ENCODE measurements at regions not wholly inside any gene's neighbourhood (a gene's known extent, or its start where the extent isn't known, plus 50 kb on each side); places are given as distances from the start of the nearest gene placed in this dataset.

DNA sequence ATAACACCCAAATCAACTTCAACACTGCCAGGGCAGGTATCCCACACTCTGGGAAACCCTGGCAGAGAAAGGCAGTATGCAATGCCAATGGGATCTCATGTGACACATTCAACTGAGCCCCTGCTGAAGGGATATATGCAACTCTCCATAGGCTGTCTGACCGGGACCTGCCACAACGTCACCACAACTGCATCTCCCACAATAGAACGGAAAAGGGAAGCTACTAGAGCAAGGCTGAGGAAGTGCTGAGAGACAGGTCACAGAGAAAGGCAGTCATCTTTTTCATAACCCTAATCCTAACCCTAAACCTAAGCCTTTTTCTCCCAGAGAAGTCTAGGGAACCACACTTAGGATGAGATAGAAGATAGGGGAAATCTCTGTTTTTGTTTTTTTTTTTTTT is 345.9 kb upstream of the CD180 start:
- DNase-seq: no peak

DNA sequence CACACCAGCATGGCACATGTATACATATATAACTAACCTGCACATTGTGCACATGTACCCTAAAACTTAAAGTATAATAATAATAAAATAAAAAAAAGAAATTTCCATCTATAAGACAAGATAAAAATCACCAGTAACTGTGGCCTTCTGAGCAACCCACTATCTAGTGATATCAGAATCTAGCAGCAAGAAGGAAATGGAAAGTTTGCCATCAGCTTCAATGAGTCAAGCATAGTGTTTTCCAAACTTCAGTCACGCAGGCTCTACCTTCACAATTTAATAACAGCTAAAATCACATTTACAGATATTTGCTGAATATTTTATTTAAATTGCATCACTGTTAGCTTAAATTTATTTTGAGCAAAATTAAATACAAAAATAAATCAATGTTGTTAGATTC is 345.3 kb upstream of the CD180 start:
- DNase-seq: no peak

DNA sequence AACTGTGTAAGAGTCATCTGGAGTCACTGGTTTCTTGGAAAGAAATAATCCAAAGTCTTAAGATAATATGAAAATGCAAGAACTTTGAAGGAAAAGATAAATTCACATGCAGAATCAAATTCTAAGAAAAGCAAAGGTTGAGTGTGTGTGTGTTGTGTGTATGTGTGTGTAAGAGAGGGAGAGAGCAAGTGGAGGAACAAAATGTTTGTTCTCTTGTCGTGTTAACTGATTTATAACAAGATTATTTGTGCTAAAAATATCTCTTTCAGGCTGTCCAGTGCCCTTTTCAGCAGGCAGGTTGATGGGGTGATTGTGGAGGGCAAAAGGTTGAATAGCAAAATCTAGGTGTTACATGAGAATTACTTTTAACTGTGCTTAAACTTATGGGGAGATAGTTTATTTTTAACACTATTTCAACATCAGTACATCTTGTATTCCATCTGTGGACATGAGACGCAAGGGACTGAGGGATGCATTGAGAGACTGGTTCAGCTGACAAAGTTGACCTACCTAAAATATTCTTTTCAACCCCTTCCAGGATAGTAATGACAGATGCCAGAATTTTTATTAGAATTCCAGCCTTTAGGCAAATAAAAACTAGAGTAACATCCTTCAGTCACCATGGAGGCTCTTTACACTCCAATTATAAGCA is 342.4 kb upstream of the CD180 start:
- DNase-seq: no peak

DNA sequence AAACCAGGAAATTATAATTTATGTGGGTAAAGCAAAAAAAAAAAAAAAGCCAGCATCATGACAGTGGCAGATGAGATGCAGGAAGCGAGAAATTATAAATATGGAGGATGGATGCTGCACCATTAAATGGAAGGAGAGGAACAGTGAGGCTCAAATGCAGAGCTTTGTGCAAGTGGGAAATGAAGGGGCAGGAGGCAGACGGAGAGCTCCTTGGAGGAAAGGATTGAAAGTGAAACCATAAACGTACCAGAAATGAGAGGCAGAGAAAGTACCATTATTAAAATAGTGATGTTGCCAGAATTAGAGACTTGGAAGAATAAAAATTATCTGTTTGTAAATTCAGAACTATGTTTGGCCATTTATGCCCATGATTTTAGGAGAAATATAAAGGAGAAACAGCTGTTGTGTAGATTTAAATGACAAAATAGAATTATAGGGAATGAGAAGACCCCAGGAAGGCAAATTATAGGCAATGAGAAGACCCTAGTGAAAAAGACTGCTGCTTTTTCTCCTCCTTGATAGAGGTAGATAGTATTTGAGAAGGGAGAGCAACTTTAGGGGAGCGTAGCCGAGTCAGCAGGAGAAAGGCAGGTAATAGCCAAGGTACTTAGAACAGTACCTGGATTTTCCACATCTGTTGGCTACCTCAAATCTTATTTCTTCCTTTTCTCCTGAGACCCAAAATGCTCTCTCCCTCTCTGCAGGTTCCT is 341.0 kb upstream of the CD180 start:
- DNase-seq: no peak

DNA sequence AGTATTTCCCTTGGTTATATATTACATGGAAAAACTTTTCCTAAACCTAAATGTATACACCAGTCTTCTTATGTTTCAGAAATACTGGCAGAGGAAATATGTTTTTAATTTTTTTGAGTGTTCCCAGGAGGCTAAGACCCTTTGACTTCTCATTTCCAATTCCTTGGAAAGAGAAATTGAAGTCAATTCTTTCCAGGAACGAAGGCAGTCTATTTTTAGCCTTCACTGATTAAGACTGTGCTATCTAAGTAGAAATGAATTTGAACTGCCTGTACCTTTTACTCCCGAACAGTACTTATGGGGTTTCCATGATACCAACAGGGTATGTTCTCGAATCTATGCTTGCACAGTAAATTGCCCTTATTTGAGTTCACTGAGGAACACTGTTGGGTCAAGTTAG is 340.3 kb upstream of the CD180 start:
- no peak for DNase-seq

DNA sequence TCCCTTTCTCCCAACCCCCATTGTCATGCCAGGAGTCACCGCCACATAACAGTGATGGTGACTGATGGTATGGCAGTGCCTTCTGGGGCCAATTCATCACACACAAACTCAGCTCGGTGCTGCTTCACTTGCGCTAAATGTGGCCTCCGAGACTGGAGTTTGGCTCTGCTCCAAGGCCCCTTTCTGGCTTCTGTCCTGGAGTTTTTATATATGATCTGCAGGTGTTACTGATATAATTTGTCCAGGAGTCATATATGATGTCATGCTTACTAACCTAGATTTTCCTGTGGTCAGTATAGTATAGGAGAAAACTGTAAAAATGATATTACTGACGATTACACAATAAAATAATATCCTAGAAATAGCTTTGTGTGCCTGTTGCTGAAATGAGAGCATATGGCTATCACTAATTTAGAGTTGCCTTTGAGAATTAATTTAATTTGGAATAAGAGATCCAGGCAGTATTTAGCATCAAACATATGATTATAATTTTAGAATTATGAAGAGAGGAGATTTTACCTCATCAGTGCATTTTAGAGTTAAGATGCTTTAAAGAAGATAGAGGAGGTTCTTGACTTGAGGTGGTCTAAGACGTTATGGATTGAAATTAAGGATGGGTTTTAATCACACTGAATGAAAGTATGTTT is 334.1 kb upstream of the CD180 start:
- DNase-seq: no peak

DNA sequence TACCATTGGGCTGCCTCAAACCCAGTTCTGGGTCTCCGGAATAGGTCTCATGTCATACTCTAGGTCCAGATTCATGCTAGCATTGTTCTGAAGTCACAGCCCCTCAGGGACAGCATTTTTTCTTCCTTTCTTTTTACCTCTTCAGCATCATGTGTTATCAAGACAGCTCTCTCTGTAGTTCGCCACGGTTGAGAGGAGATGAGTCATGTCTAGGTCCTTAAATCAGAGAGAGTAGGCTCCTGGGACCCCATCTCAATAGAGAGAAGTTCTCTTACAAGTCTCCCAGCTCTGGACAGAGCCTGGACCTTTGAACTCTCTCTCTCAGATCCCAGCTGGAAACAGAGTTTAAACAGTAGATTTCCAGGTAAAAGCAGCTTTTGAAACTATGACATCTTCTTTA is 332.4 kb upstream of the CD180 start:
- no peak for DNase-seq

DNA sequence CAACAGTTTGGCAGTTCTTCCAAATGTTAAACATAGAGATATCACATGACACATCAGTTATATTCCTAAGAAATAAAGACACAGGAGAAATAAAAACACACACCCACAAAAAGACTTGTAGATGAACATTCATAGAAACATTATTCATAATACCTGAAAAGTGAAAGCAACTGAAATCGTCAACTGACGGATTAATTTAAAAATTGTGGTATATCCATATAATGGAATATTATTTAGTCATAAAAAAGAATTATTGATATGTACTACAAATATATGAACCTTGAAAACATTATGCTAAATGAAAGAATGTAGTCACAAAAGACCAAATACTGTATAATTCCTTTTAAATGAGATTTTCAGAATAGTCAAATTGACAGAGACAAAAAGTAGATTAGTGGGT is 330.2 kb upstream of the CD180 start:
- DNase-seq: no peak

DNA sequence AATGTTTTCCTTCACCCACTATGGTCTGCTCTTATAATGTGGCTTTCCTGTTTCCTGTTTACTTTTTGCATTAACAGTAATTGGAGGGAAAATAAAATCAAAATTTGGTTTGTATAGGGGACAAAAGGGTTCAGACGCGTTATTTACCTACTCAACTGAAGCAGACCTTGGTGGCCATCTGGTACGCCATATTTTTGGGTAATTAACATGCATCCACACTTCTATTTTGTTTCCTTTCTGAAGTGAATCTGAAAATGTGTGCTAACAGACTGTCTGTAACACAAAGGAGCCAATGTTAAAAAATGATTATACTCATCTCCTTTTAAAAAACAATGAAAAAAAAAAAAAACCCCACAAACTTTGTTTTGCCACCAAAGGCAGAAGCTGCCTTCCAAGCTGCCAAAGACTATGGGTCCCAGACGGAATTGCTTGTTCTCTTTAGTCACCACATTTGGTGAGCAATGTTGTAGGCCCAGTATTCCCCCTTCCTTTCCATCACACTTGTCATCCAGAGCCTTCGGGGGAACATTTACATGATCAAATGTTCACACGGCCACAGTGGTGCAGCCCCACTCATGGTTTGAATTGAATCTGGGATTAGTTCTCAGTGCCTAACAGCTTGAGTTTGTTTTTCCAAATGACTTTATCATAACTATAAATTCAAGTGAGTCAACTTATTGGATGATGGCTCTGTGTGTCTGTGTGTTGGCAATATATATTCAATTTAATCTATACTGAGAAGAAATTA is 323.7 kb upstream of the CD180 start:
- no peak for DNase-seq

DNA sequence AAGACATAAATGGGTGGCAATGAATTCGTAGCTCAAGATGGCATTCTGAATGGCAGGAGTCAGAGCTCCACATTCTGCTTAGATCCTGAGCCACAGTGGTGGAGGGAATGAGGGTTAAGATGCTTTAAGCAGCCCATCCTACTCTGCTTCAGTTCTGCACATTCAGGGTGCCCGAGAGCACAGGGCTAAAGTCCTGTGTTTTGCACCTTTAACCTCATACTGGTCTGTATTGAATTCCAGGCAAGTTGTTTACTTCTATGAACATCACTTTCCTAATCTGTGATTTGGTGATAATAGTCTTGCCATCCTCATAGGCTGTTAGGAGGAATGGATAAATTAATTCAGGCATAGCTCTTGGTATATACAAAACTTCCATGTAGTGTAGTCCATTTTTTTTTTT is 321.6 kb upstream of the CD180 start:
- DNase-seq: no peak

DNA sequence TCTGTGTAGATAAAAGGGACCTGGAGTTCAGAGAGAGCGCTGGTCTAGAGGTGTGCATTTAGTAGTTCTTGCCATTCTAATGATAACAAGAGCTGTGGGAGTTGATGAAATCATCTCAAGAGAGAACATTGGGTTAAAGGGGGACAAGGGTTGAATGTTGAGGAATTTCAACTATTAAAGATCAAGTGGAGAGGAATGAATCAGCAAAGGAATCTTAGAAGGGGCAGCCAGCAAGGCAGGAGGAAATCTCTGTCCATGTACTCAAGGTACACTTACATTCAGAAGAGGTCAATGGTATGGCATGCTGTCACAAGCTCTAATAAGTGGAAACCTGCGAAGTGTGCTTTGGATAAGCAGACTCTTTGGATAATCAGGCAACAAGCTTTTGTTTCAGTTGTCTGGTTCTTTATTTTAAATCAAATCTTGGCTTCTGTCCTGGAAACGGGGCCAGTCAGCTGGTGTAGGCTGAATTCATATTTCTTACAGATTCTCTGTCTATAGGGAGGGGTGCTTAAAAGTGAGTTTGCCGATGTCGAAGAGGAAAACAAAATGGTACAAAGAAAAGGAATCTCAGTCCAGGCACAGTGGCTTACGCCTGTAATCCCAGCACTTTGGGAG is 320.5 kb upstream of the CD180 start:
- no peak for DNase-seq

DNA sequence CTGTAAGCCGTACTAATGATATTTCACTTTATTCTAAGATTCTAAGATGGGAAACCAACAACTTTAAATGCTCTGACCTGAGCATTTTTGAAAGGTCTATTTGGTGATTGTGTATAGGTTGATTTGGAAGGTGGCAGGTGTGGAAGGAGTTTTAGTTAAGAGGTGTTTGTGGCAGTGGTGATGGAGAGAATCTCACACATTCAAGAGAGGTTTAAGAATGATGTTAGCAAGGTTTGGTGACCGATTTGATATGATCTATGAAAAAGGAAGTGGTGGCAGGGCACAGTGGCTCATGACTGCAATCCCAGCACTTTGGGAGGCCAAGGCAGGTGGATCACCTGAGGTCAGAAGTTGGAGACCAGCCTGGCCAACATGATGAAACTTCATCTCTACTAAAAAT is 319.2 kb upstream of the CD180 start:
- no peak for DNase-seq

DNA sequence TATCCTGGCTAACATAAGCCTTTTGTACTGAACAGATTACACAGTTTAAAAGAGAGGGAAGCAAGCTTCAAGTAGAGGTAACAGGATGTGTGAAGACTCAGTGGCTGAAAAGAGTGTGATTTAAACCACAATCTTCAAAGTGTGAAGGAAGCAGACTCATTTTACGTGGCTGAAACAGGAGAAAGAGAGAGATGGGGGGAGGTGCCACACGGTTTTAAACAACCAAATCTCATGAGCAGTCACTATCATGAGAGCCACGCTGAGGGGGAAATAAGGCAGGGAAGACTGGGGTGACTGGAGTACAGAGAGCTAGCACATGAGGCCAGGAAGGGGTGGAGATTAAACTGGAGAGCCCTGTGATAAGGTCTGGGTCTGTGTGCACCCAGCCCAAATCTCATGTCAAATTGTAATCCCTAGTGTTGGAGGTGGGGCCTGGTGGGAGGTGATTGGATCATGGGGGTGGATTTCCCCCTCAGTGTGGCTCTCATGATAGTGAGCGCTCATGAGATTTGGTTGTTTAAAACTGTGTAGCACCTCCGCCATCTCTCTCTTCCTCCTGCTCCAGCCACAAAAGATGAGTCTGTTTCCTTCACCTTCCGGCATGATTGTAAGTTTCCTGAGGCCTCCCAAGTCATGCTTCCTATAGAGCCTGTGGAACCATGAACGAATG is 318.6 kb upstream of the CD180 start:
- no peak for DNase-seq

DNA sequence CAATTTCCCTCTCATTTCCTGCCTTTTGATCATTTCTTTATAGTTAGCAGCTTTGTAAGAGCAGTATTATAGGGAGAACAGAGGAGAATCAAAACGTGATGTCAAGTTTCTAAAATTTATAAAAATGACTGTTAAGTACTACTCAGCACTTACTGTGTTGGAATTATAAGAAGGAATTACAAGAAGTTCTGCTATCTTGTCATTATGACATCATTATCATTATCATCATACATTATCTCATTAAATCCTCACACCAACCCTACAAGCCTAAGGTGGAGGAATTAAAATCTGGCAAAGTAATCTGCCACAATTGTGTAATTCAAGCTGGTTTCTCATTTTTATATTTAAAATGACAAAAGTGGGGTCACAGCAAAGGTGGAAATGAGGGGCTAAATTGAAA is 316.2 kb upstream of the CD180 start:
- no peak for DNase-seq

DNA sequence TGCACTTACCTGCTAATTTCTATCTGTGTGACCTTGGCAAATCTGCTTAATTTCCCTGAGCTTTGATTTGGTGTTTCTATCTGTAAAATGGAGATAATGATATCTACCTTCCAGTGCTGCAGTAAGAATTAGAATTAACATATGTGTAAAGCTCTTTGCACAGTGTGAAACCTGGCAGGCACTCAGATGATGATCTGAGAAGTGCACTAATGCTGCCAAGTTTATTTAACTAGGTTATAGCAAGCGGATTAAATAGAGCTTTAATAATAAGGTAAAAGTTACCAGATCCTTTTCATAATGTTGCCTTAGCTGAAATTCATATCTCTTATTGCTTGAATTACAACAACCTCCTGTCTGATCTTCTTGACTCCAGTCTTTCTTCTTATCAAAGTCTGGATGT is 315.3 kb upstream of the CD180 start:
- no peak for DNase-seq

DNA sequence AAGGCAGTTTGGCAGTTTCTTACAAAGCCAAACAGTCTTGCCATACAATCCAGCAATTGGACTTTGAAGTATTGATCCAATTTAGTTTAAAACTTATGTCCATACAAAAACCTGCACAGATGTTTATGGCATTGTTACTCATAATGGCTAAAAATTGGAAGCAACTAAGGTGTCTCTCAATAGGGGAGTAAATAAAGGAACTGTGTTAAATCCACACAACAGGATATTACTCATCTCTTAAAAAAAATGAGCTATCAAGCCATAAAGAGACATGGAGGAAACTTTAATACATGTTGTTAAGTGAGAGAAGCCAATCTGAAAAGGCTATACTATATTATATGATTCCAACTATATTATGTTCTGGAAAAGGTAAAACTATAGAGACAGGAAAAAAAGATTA is 313.6 kb upstream of the CD180 start:
- DNase-seq: no peak

DNA sequence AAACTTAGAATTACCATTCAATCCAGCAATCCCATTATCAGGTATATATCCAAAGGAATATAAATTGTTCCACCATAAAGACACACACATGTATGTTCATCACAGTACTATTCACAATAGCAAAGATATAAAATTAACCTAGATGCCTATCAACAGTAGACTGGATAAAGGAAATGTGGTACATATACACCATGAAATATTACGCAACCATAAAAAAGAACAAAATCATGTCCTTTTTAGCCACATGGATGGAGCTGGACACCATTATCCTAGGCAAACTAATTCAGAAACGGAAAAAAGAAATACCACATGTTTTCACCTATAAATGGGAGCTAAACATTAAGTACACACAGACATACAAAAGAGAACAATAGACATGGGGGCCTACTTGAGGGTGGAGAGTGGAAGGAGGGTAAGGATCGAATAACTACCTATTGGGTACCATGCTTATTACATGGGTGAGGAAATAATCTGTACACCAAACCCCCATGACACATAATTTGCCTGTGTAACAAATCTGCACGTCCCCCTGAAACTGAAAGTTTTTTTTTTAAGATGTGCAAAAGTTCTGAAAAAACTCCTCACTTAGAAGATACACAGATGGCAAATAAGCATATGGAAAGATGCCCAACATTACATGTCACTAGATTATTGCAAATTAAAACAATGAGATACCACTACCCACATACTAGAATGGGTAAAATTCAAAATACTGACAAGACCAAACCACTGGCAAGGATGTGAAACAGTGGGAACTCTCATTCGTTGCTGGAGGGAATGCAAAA is 313.0 kb upstream of the CD180 start:
- DNase-seq: no peak

DNA sequence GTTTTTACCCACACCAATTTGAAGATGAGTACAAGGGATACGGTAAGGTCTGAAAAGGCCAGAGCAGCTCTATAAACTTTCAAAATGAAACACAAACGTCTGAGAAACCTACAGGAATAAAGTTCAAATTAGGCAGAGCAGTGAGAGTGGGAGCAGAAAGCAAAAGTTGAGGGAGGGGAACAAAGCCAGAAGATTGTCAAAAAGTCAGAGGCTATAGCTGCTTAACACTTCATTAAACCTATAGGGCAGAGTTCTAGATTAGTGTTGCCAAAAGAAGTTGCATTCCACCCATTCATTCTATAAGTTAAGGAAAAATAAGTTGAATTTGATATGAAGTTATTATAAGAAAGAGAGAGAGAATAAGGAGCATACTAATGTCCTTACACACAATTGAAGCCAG is 309.6 kb upstream of the CD180 start:
- DNase-seq: no peak

DNA sequence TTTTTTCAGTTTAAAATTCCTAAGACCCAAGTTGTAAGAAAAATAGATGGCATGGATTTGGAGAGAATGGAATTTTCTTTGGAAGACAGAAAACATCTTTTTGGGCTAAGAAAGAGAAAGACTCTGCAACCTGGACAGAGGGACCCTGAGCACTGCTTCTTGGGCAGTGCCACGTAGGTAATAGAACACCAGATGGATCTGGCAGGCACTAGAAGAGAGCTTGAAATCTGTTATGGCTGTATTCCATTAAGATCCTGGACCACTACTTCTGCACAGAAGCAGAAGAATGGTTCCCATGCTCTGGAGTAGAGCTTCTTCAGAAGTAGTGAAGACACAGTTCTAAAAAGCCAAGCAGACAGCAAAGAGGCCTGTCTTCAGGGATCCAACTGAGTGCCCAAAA is 306.4 kb upstream of the CD180 start:
- DNase-seq: no peak

DNA sequence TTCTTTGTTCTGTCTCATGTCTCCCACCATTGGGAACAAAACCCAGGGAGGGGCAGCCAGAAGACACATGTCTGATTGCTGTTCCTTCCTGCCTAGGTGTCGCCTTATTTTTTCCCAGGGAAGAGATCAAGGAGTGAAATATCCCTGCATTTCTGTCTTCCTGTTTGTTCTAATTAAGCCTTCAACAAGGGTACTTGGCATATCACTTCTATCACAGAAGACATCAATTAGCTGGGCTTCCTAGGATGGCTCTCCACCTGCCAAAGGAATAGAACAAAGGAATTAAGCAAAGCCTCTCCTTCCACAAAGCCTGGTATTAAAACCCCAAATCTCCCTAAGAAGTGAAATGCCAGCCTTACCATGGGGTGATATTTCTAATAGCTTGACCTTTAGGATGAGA is 299.5 kb upstream of the CD180 start:
- no peak for DNase-seq

DNA sequence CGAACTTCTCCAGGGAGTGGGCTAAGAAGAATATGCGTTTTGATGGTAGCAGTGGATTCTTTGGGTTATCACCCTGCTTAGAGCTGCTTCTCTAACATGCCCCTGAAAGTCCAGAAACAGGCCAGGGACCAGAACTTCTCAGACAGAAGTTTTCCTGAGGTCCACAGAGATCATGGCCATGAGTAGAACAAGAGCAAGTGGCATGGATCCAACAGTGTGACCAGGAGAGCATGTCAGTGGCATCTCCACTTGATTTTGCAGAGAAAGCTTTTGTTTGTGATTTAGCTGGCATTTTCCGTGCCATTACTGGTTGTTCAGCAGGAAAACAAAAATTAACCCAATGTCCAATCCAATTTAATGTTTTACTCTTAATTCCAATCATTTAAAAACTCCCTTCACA is 298.5 kb upstream of the CD180 start:
- no peak for DNase-seq
